BE2C (cell line): ENCODE measurements at regions not wholly inside any gene's neighbourhood (a gene's known extent, or its start where the extent isn't known, plus 50 kb on each side); places are given as distances from the start of the nearest gene placed in this dataset.

Experiments used
- DNase-seq: peaks from one replicate; pipeline ENCODE4 v3.0.0-alpha.2; 2020
- H3K27me3 ChIP-seq: fragments of 250-450 bp; sonication (Bioruptor Pico); 2 replicates; pipeline ENCODE4 v1.5.1; 2020; ENCODE audit warnings: mild to moderate bottlenecking
- H3K36me3 ChIP-seq: fragments of 250-450 bp; sonication (Bioruptor Pico); 2 replicates; pipeline ENCODE4 v1.5.1; 2020; ENCODE audit warnings: mild to moderate bottlenecking
- H3K4me1 ChIP-seq: fragments of 250-450 bp; sonication (Bioruptor Pico); 2 replicates; pipeline ENCODE4 v1.5.1; 2020
- H3K4me3 ChIP-seq: 2 replicates; pipeline ENCODE4 v1.5.1; 2011; ENCODE audit warnings: low read depth, low read length
- H3K9me3 ChIP-seq: fragments of 250-450 bp; sonication (Bioruptor Pico); 2 replicates; pipeline ENCODE4 v1.5.1; 2020
- TF ChIP-seq, protein P1 (sequence below): IDR thresholded peaks from 2 replicates; pipeline ENCODE4 v1.5.1; 2012; ENCODE audit warnings: mild to moderate bottlenecking, low read depth, low read length

DNA sequence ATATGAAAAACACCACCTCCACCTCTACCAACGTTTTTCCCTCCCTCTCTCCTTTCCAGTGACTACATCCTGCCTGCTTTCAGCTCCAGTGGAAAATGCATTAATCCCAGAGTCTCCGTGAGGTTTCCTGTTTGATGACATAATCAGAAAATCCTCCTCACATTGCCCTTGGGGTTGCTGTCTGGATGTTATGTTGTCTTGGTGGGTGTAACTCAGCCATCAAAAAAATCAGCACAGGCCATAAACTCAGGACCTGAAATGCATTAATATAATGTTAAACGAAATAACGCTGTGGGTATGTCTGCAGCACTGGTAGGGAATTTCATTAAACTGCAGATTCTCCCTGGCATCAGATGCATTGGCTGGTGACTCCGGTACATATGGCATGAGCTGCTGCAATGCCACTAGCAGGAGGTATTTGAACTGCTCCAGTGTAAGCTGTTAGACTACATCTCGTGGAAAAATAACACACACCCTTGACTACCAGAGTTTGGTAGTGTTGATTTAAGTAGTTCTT, 297.8 kb downstream of the PRL start:
- TF ChIP-seq, protein P1, sequence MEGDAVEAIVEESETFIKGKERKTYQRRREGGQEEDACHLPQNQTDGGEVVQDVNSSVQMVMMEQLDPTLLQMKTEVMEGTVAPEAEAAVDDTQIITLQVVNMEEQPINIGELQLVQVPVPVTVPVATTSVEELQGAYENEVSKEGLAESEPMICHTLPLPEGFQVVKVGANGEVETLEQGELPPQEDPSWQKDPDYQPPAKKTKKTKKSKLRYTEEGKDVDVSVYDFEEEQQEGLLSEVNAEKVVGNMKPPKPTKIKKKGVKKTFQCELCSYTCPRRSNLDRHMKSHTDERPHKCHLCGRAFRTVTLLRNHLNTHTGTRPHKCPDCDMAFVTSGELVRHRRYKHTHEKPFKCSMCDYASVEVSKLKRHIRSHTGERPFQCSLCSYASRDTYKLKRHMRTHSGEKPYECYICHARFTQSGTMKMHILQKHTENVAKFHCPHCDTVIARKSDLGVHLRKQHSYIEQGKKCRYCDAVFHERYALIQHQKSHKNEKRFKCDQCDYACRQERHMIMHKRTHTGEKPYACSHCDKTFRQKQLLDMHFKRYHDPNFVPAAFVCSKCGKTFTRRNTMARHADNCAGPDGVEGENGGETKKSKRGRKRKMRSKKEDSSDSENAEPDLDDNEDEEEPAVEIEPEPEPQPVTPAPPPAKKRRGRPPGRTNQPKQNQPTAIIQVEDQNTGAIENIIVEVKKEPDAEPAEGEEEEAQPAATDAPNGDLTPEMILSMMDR, result no peak
- DNase-seq, result peak; percentile 61
- Histone ChIP-seq H3K9me3 (no peaks in the 10 kb centered on the region), H3K4me3 (0 out of 2 replicates have a peak overlapping the region, but pooled peaks have one; percentile 6), H3K36me3 (no peaks in the 10 kb centered on the region), H3K4me1 (peaks cover 25% of the 10 kb centered on the region), H3K27me3 (no peaks in the 10 kb centered on the region)

DNA sequence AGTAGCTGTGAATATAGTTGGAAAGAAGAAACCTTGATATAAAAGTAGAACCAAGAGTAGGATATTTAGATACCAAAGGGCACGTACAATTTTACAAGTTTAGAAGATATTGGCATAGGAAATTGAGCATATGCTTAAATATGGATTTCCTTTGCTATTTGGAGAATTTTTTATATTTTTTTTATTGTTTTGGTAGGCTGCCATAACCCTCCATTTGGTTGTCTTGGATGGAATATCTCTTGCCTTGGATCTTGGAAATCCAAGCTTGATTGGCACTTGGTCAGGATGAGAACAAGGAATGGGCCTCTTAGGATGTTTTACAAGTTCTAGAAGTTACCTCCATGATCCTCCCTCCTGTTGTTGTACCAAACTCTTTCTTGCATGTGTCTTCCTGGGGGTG, 297.1 kb downstream of the PRL start:
- H3K36me3 ChIP-seq, result no peaks in the 10 kb centered on the region
- H3K4me1 ChIP-seq, result peaks cover 23% of the 10 kb centered on the region
- no peak for DNase-seq
- H3K4me3 ChIP-seq, result no peak overlapping the region
- no peaks in the 10 kb centered on the region for H3K27me3 ChIP-seq
- TF ChIP-seq, protein P1, result no peak
- H3K9me3 ChIP-seq, result no peaks in the 10 kb centered on the region

DNA sequence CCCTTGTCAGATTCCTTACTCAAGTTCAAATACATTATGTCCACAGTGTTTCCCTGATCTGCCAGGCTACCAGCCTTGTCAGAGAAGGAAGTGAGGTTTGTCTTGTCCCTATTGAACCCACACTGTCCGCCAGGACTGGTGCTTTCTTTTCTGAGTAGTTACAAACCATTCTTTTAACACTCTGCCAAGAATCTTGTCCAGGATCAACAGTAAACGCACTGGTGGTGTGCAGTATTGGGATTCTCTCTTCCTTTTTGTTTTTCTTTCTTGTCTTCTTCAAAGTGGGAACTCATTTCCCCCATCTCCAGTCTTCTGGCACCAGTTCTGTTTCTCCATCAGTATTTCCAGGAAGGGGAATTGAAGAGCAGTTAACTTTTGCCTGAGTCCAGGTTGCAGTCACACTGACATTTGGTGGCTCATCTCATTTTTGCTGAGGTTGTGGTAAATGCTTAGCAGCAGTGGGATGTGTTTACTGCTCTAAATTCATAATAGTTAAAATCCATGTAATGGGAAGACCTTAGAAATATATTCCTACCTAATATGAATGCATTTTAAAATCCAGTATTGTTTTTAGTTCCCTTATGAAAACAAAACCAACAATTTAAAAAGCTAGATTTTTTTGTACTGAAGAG, 295.3 kb downstream of the PRL start:
- H3K4me1 ChIP-seq, result peaks cover 21% of the 10 kb centered on the region
- no peak overlapping the region for H3K4me3 ChIP-seq
- no peaks in the 10 kb centered on the region for H3K36me3 ChIP-seq
- TF ChIP-seq, protein P1, result no peak
- no peaks in the 10 kb centered on the region for H3K27me3 ChIP-seq
- H3K9me3 ChIP-seq, result no peaks in the 10 kb centered on the region
- DNase-seq, result no peak

DNA sequence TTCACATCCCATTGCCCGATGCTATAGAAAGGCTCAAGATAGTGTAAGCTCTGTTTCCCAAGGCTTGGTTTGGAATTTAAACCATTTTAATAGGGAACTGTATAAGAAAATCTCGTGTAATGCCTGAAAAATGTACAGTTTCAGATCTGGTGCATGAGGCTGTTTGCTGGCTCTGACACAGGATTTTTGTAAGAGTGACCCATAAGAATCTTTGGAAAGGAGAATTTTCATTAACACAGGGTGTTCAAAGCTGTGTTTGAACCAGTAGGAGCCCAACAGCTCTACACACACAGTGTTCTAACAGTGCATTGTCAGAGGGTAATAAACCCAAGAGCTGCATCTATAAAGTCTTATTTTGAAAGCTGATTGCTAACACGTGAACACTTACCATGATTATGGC, 293.5 kb downstream of the PRL start:
- TF ChIP-seq, protein P1, result no peak
- Histone ChIP-seq H3K4me3 (no peak overlapping the region), H3K9me3 (no peaks in the 10 kb centered on the region), H3K4me1 (peaks cover 23% of the 10 kb centered on the region), H3K27me3 (no peaks in the 10 kb centered on the region), H3K36me3 (no peaks in the 10 kb centered on the region)
- no peak for DNase-seq

DNA sequence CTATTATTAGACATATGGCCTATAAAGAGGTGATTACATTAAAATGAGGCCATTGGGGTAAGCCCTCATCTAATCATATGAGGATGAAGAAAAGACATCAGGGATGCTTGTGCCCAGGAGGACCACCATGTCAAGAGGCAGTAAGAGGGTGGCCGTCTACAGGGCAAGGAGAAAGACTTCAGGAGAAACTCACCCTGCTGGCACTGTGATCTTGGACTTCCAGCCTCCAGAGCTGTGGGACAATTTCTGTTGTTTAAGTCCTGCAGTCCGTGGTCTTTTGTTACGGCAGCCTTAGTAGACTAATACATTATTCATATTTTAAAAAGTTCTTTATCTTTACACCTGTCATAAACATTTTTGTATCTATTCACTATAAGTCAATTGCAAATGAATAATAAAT, 290.0 kb downstream of the PRL start:
- peaks cover 7% of the 10 kb centered on the region for H3K4me1 ChIP-seq
- no peak overlapping the region for H3K4me3 ChIP-seq
- no peaks in the 10 kb centered on the region for H3K36me3 ChIP-seq
- TF ChIP-seq, protein P1, result no peak
- H3K9me3 ChIP-seq, result no peaks in the 10 kb centered on the region
- DNase-seq, result no peak
- H3K27me3 ChIP-seq, result no peaks in the 10 kb centered on the region

DNA sequence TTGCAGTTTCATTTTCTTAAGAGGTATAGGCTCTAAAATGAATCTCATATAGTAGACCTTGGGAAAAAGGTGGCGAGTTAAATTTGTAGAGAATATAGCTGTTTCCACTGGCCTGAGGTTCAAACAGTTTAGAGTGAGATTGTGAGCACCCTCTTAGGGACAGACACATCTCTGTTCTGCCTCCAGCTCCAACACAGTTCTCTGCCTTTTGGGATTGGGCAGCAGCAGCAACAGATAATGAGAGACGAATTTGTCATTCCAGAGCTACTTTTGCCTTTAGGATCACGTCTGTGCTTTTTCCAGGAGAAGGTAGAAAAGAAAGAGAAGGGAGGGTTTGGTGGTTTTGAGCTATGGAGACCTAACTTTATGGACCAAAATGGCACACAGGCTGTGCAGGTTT, 289.4 kb downstream of the PRL start:
- Histone ChIP-seq H3K27me3 (no peaks in the 10 kb centered on the region), H3K9me3 (no peaks in the 10 kb centered on the region), H3K36me3 (no peaks in the 10 kb centered on the region), H3K4me3 (no peak overlapping the region), H3K4me1 (peaks cover 7% of the 10 kb centered on the region)
- no peak for DNase-seq
- TF ChIP-seq, protein P1, result no peak
